AG10803 (cell line): ENCODE measurements at regions not wholly inside any gene's neighbourhood (a gene's known extent, or its start where the extent isn't known, plus 50 kb on each side); places are given as distances from the start of the nearest gene placed in this dataset.

ENCODE experiments used
- DNase-seq: peaks from one replicate; pipeline ENCODE4 v3.0.0; 2010; ENCODE audit warnings: low read depth
- H3K4me3 ChIP-seq: 2 replicates; pipeline ENCODE4 v1.5.1; 2011; ENCODE audit warnings: mild to moderate bottlenecking, low read length, control low read depth
- CTCF ChIP-seq: conservative IDR thresholded peaks from 2 replicates; pipeline ENCODE4 v1.5.1; 2011; ENCODE audit warnings: mild to moderate bottlenecking, low read length, control low read depth, inconsistent platforms

DNA sequence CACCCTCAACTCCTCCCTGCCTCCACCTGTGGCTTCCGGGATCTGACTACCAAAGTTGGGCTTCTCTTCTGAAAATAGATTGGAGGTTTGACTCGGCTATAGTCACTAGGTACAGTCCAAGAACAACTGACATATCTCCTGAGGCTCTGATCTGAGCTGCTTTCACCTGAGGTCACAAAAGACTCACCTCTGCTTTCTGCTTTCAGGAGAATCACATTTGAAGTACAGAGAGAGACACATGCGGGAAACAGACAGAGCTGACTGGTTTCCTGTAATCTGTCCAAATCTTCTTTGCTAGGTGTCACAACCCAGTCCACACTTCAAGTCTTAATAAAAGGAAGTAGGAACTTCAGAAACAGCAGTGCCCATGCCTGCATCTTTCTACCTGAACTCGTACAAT, 245.4 kb upstream of the CHRM3 start:
- no peak for DNase-seq
- no peak overlapping the region for H3K4me3 ChIP-seq
- TF ChIP-seq CTCF: no peak

DNA sequence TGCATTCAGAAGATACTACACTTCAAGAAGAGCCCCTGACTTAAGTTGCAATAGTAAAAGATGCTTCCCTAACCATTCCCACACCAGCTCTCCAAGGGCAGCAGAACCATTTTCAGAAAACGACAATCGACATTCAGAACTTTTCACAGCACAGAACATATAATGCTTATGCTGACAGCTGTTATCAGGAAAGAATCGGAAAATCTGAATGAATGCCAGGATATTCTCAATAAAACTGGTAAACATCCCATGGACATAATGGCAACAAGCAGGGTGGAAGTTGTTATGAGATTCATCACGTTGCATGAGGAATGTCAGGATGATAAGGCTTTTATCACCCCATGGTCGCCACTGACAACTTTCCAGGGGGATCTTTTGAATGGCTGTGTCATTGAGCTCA, 246.6 kb upstream of the CHRM3 start:
- no peak for DNase-seq
- TF ChIP-seq CTCF: no peak
- H3K4me3 ChIP-seq: no peak overlapping the region

DNA sequence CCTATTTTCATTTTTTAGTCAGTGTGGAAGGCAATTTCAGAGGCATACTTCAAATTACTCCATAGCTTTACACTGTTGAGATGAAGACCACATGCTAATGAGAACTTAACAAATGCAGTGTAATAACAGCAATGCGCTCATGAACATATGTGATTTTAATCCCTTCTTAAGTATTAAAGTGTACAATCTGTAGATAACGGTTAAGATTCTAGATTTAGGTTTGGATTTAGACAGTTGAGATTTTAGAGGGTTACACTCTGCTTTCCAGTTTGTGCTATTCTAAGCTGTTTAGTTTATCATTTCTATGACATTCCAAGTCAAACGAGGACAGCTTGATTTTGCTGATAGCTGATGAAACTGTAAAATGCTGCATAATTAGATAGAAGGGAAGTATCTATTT, 257.8 kb upstream of the CHRM3 start:
- no peak overlapping the region for H3K4me3 ChIP-seq
- no peak for TF ChIP-seq CTCF
- DNase-seq: no peak

GRCh38 chr1:239126884-239127283, 259.5 kb upstream of the CHRM3 start:
- TF ChIP-seq CTCF: no peak
- no peak overlapping the region for H3K4me3 ChIP-seq
- DNase-seq: no peak

DNA sequence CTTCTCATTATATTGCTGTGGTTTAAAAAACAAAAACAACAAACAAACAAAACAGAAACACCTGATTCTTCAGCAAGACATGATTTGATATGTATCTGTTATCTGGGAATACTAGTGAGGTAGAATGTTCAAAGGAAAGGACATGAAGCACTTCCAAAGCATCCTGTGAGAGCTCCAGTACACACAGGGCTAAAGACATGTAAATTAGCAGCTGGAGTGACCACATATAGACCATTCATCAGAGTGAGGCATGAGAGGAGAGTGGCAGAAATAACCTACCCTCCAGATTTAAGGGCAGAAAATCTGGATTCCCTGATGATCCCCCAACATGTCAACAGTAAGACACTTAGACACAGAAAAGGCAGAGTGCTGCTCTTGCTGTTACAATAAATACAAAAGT, 260.5 kb upstream of the CHRM3 start:
- H3K4me3 ChIP-seq: no peak overlapping the region
- DNase-seq: no peak
- no peak for TF ChIP-seq CTCF

- no peak overlapping the region for H3K4me3 ChIP-seq
- no peak for TF ChIP-seq CTCF
- DNase-seq: no peak
These were observed 261.3 kb upstream of the CHRM3 start for GRCh38 chr1:239125027-239125426.

GRCh38 chr1:239123260-239123659, 263.1 kb upstream of the CHRM3 start:
- DNase-seq: no peak
- H3K4me3 ChIP-seq: no peak overlapping the region
- TF ChIP-seq CTCF: no peak
